Adipocyte (in vitro differentiated cells): ENCODE measurements at regions not wholly inside any gene's neighbourhood (a gene's known extent, or its start where the extent isn't known, plus 50 kb on each side); places are given as distances from the start of the nearest gene placed in this dataset.
A peak's percentile ranks its signal among the peaks of the same experiment; 100 is the strongest.
"Not testable (repeated sequence)": the region's sequence is repeated elsewhere in the genome, so short reads cannot be mapped to it uniquely, and the experiment has no call there.

Experiments
- DNase-seq: peaks from one replicate; pipeline ENCODE4 v3.0.0-alpha.2; 2015; ENCODE audit warnings: low read depth
- H3K27me3 ChIP-seq: replicated peaks from 2 replicates; pipeline ENCODE4 v1.7.0; 2013; ENCODE audit warnings: mild to moderate bottlenecking, low read length, moderate library complexity; ENCODE audit not compliant: control insufficient read depth, insufficient read depth
- H3K36me3 ChIP-seq: 2 replicates; pipeline ENCODE4 v1.7.0; 2013; ENCODE audit warnings: low read length, mild to moderate bottlenecking, moderate library complexity; ENCODE audit not compliant: control insufficient read depth, insufficient read depth, severe bottlenecking
- H3K4me1 ChIP-seq: 2 replicates; pipeline ENCODE4 v1.7.0; 2013; ENCODE audit warnings: mild to moderate bottlenecking, low read length, moderate library complexity; ENCODE audit not compliant: control insufficient read depth, insufficient read depth
- H3K4me3 ChIP-seq: 2 replicates; pipeline ENCODE4 v1.7.0; 2013; ENCODE audit warnings: mild to moderate bottlenecking, low read length, moderate library complexity
- H3K9ac ChIP-seq: 2 replicates; pipeline ENCODE4 v1.7.0; 2013; ENCODE audit warnings: mild to moderate bottlenecking, low read length, moderate library complexity
- H3K9me3 ChIP-seq: 2 replicates; pipeline ENCODE4 v1.7.0; 2013; ENCODE audit warnings: mild to moderate bottlenecking, low read length, moderate library complexity; ENCODE audit not compliant: control insufficient read depth

DNA sequence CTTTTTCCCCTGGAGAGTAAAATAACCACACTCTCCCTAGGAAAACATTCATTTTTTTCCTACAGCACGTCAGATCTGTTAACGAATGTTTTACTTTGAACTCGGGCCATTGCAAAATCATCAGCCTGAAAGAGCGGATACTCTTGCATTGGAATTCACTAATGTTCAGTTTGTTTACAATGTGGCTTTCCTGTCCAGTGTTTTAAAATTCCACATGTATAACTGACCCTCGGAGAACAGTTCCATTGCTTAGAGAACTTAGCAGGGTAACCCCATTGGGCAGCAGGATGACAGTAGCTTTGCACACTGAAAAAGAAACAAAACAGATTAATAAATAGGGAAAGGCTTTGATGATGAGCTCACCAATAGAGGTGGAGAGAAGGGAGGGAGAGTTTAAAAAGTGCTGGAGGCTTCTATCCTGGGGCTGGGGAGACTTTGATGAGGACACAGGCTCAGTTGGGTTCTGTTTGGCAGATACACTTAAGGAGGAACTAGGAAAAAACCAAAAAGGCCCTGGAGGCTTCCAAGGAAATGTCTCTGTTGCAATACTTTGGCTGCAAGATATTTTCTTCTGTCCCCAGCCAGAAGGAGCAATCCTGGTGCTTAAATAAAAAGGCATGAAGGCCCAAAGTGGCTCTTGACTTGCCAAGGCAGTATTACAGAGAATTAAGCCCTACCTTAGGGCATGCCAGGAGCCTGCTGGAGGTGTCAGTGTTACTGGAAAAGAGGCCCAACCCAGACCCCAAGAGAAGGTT, 143.1 kb downstream of the ARSF start:
- H3K4me3 ChIP-seq = peak overlapping the region; percentile 46
- H3K9ac ChIP-seq = peak overlapping the region; percentile 70
- H3K9me3 ChIP-seq = no peaks in the 10 kb centered on the region
- no peaks in the 10 kb centered on the region for H3K27me3 ChIP-seq
- peaks cover 17% of the 10 kb centered on the region for H3K4me1 ChIP-seq
- H3K36me3 ChIP-seq = no peaks in the 10 kb centered on the region
- DNase-seq = peak; percentile 91

- peak; percentile 35 for DNase-seq
- Histone ChIP-seq H3K27me3 (no peaks in the 10 kb centered on the region), H3K4me1 (peaks cover 20% of the 10 kb centered on the region), H3K4me3 (no peak overlapping the region), H3K9ac (no peak overlapping the region), H3K9me3 (no peaks in the 10 kb centered on the region), H3K36me3 (no peaks in the 10 kb centered on the region)
Observed at GRCh38 chrX:3181846-3182245, 140.6 kb downstream of the ARSF start.

DNA sequence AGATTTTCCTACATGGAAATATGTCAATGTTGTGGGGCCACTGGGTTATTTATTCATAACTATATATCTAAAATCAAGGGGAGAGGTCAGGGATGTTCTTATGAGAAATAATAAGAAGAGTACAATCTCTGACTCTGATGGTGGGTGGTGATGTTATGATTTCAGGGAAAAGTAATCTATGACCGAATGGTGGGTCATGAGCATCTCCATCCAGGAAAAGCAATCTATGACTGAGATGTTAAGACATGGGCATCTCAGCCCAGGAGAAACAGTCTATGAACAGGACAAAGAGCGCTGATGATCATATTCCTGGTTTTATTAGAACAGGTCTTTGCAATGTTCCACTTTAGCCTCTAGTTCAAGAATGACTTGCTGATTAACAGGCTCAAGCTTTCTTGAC, 137.1 kb downstream of the ARSF start:
- Histone ChIP-seq H3K4me1 (peaks cover 13% of the 10 kb centered on the region), H3K27me3 (no peaks in the 10 kb centered on the region), H3K4me3 (no peak overlapping the region), H3K9me3 (no peaks in the 10 kb centered on the region), H3K9ac (no peak overlapping the region), H3K36me3 (no peaks in the 10 kb centered on the region)
- DNase-seq = no peak

DNA sequence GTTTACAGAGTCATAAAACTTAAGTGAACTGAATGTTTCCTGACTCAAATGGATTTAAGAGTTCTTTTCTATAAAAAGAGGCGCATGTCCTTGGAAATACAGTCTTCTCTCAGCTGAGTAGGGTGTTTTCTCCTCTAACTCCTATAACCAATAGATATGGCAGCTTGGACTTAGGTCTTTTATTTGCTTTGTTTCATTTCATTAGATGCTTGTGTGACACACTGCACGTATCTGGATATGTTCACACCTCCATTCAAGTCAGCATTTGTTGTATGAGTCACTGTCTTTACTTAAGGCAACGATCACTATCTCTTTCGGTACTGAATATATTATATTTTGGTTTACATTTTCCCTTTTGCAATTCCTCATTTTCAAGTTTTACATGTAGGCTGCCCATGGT, 136.6 kb downstream of the ARSF start:
- DNase-seq = no peak
- Histone ChIP-seq H3K4me1 (peaks cover 13% of the 10 kb centered on the region), H3K9ac (no peak overlapping the region), H3K36me3 (no peaks in the 10 kb centered on the region), H3K27me3 (no peaks in the 10 kb centered on the region), H3K4me3 (no peak overlapping the region), H3K9me3 (no peaks in the 10 kb centered on the region)

GRCh38 chrX:3176439-3176820, 135.2 kb downstream of the ARSF start:
- Histone ChIP-seq H3K9ac (peak overlapping the region; percentile 16), H3K4me1 (peaks cover 13% of the 10 kb centered on the region), H3K9me3 (no peaks in the 10 kb centered on the region), H3K4me3 (peak overlapping the region; percentile 45), H3K36me3 (no peaks in the 10 kb centered on the region), H3K27me3 (no peaks in the 10 kb centered on the region)
- peak; percentile 73 for DNase-seq

- DNase-seq = peak; percentile 62
- Histone ChIP-seq H3K9me3 (no peaks in the 10 kb centered on the region), H3K4me3 (peak overlapping the region; percentile 45), H3K27me3 (no peaks in the 10 kb centered on the region), H3K4me1 (peaks cover 13% of the 10 kb centered on the region), H3K36me3 (no peaks in the 10 kb centered on the region), H3K9ac (peak overlapping the region; percentile 16)
Observed at GRCh38 chrX:3175659-3176438, 134.6 kb downstream of the ARSF start.

GRCh38 chrX:3172156-3172555, 130.9 kb downstream of the ARSF start:
- not testable (repeated sequence) for H3K4me3 ChIP-seq, H3K36me3 ChIP-seq, DNase-seq, H3K9me3 ChIP-seq, H3K27me3 ChIP-seq, H3K9ac ChIP-seq
- H3K4me1 ChIP-seq = peaks cover 13% of the 10 kb centered on the region

GRCh38 chrX:3169421-3169820, 128.2 kb downstream of the ARSF start:
- no peaks in the 10 kb centered on the region for H3K4me1 ChIP-seq
- H3K36me3 ChIP-seq = no peaks in the 10 kb centered on the region
- H3K9me3 ChIP-seq = no peaks in the 10 kb centered on the region
- DNase-seq = no peak
- no peak overlapping the region for H3K4me3 ChIP-seq
- H3K27me3 ChIP-seq = no peaks in the 10 kb centered on the region
- no peak overlapping the region for H3K9ac ChIP-seq

GRCh38 chrX:3167771-3168170, 126.5 kb downstream of the ARSF start:
- Histone ChIP-seq H3K9me3 (no peaks in the 10 kb centered on the region), H3K36me3 (no peaks in the 10 kb centered on the region), H3K27me3 (no peaks in the 10 kb centered on the region), H3K9ac (no peak overlapping the region), H3K4me1 (no peaks in the 10 kb centered on the region), H3K4me3 (no peak overlapping the region)
- no peak for DNase-seq

DNA sequence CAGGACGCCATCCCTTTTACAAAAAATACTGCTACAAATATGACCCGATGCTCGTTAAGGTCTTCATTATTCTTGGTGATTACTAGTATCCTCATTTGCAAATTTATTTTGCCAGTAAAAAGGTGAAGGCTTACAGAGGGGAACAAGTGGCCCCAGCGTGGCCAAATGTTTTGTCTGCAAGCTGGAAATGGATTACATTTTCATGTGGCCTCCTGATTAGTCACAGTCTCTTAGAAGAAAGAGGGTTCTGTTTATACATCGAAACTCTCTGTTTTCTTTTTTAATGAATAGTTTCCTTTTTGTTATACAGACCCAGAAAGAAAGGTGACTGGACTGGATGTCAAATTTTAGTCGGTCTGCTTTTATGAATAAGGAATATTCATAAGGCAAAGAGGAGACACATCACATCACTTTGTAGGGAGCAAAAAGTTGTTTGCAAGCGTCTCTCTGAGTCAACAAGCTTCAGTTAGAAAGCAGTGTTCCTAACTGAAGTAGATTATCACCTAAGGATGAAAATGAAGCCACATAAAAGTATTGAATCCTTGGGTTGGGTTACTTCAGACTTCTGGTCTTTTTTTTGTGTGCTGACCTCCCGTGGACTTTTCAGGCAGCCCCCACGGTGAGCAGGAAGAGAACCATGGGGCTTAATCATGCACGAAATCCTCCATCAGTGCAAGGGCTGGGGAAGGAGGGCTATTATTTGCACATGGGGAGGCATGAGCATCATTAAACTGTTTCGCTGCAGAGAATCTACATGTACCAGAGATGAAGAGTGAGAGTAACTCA, 125.6 kb downstream of the ARSF start:
- Histone ChIP-seq H3K4me3 (no peak overlapping the region), H3K4me1 (no peaks in the 10 kb centered on the region), H3K36me3 (no peaks in the 10 kb centered on the region), H3K27me3 (no peaks in the 10 kb centered on the region), H3K9ac (no peak overlapping the region), H3K9me3 (no peaks in the 10 kb centered on the region)
- DNase-seq = peak; percentile 38

- H3K27me3 ChIP-seq = no peaks in the 10 kb centered on the region
- peaks cover 7% of the 10 kb centered on the region for H3K4me1 ChIP-seq
- no peak overlapping the region for H3K4me3 ChIP-seq
- no peaks in the 10 kb centered on the region for H3K36me3 ChIP-seq
- no peak for DNase-seq
- H3K9me3 ChIP-seq = no peaks in the 10 kb centered on the region
- no peak overlapping the region for H3K9ac ChIP-seq
Observed at GRCh38 chrX:3165808-3166207, 124.5 kb downstream of the ARSF start.
